Esophagus squamous epithelium (tissue), 4 donors: ENCODE measurements at regions not wholly inside any gene's neighbourhood (a gene's known extent, or its start where the extent isn't known, plus 50 kb on each side); places are given as distances from the start of the nearest gene placed in this dataset.

ENCODE experiments used
- POLR2A ChIP-seq, 4 donors: fragments of 450-650 bp; IDR thresholded peaks; one replicate each; pipeline ENCODE4 v1.6.1; 2017; ENCODE audit warnings: antibody characterized with exemption in 4 of 4, mild to moderate bottlenecking in 4 of 4, moderate library complexity in 3 of 4
- TF ChIP-seq, protein P1 (sequence below), 6 experiments: fragments of 450-650 bp in 4 of 6; fragments of 200-600 bp in 2 of 6; sonication (generic) in 2 of 6; IDR thresholded peaks; one replicate each; pipeline ENCODE4 v1.5.1; 2016 to 2019; ENCODE audit warnings: antibody characterized with exemption in 6 of 6, mild to moderate bottlenecking in 4 of 6, moderate library complexity in 4 of 6

DNA sequence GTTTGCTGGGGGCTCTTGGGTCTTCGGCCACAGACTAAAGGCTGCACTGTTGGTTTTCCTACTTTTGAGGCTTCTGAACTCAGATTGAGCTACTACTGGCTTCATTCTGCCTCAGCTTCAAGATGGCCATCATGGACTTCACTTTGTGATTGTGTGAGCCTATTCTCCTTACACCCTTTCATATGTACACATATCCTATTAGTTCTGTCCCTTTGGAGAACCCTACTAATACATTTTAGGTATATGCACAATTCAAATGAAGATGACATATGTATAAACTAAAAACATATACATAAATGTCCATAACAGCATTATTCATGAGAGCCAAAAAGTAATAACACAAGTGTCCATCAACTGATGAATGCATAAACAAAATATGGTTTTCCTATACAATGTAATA, 75.7 kb downstream of the GPR37 start:
- TF ChIP-seq, protein P1, sequence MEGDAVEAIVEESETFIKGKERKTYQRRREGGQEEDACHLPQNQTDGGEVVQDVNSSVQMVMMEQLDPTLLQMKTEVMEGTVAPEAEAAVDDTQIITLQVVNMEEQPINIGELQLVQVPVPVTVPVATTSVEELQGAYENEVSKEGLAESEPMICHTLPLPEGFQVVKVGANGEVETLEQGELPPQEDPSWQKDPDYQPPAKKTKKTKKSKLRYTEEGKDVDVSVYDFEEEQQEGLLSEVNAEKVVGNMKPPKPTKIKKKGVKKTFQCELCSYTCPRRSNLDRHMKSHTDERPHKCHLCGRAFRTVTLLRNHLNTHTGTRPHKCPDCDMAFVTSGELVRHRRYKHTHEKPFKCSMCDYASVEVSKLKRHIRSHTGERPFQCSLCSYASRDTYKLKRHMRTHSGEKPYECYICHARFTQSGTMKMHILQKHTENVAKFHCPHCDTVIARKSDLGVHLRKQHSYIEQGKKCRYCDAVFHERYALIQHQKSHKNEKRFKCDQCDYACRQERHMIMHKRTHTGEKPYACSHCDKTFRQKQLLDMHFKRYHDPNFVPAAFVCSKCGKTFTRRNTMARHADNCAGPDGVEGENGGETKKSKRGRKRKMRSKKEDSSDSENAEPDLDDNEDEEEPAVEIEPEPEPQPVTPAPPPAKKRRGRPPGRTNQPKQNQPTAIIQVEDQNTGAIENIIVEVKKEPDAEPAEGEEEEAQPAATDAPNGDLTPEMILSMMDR (IDR thresholded peaks at IDR 0.05): no peak
- no peak for TF ChIP-seq POLR2A (IDR thresholded peaks at IDR 0.05)
